Left cardiac atrium (tissue), 4 donors: ENCODE measurements at regions not wholly inside any gene's neighbourhood (a gene's known extent, or its start where the extent isn't known, plus 50 kb on each side); places are given as distances from the start of the nearest gene placed in this dataset.

ENCODE experiments used
- ATAC-seq, 2 donors: fragments of 200-7000 bp; cut with Tn5 transposase; one replicate each; pipeline ENCODE4 v1.9.1; 2020; ENCODE audit warnings: mild to moderate bottlenecking in 2 of 2, moderate library complexity in 2 of 2
- DNase-seq: peaks from one replicate; pipeline ENCODE4 v3.0.0-alpha.2; 2020
- intact Hi-C, 2 donors: fragments of 100-400 bp; cut with DNase I; formaldehyde crosslinking; loops; one replicate each; pipeline versions ENCODE4 v1.14.1 to v1.15.1; 2022 to 2023
- donor health status: DM: no; HTN: yes; CAD: no.
- donor health status: DM: no; HTN: yes; CAD: no; lungs with severe emphysema.
- donor health status: DM: yes; HTN: yes; CAD: no.
- donor health status: Dilated cardiomyopathy.

DNA sequence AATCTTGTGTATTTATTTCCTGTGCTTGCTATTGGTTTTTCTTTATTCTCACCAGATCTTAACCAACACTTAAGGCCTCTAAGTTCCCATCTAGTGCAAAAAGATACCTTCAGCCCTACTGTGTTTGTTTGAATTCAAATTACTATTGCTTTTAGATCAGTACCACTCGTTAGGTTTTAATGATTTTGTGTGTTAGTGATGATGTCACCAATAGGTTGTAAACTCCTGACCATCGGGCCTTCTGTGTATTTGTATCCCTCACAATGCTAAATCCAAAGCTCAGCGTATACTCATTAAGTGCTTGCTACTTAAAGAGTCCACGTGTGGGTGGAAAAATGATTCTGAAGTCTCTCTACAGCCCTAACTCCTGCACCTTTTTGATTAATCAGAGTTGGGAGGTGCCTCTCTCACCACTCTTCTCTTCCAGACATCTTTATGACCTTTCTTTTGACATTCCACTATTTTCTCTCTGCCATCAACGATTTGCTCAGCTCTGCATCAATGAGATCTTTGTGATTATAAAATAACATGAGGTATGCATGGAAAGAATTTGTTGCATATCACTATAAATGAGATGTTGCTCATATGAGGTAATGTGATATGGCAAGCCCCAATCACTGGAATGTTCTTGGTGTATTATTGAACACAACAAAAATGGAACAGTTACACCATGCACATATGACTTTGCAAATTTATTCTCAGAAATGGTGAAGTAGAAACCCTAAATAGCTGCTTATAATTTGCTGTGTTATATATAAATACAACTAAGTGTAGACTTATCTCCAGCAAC is 55.1 kb upstream of the LAMA2 start:
- ATAC-seq: peak in 1 of 2 donors; percentile 60
- intact Hi-C loops: no loop called here
- no peak for DNase-seq

DNA sequence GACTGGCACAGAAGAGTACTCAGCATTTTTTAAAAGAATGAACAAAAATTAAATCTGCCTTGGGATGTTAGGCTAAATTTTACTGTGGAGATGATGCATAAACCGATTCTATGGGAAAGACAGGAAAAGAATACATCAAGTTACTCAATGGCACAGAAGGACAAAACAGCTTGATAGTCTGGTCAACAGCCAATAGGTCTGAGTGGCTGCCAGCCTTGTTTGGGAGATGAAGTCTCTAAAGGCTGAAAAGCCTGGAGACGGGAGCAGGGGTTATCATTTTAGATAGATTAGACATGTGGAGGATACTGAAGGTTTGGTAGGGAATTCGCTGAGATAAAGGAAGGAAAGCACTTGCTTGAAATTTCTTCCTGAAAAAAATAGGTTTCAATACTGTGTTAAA is 56.3 kb upstream of the LAMA2 start:
- ATAC-seq: no peak
- intact Hi-C loops: no loop called here
- no peak for DNase-seq

DNA sequence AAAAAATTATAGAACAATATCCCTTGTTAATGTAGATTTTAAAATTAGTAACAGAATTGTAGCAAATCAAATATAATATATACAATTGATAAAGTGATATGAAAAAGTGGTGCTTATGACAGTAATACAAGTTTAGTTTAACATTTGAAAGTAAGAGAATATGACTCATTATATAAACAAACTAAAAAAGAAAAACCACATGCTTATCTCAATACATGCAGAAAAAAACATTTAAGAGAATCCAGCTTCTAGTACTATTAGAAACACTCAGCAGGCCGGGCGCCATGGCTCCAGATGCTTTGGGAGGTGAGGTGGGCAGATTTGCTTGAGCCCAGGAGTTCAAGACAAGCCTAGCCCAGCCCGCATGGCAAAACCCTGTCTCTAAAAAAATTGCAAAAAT is 60.7 kb upstream of the LAMA2 start:
- peak; percentile 29 for DNase-seq
- peak in 1 of 2 donors; percentile 67 for ATAC-seq
- intact Hi-C loops: no loop called here

DNA sequence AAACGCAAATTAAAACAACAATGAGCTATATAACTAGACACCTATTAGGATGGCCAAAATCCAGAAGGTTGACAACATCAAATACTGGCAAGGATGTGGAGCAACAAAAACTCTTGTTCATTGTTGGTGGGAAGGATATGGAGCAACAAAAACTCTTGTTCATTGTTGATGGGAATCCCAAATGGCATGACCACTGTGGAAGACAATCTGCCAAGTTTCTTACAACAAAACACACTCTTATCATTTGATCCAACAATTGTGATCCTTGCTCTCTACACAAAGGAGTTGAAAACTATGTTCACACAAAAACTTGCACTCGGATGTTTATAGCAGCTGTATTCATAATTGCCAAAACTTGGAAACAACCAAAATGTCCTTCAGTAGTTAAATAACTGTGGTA is 61.8 kb upstream of the LAMA2 start:
- intact Hi-C loops: no loop called here
- no peak for ATAC-seq

DNA sequence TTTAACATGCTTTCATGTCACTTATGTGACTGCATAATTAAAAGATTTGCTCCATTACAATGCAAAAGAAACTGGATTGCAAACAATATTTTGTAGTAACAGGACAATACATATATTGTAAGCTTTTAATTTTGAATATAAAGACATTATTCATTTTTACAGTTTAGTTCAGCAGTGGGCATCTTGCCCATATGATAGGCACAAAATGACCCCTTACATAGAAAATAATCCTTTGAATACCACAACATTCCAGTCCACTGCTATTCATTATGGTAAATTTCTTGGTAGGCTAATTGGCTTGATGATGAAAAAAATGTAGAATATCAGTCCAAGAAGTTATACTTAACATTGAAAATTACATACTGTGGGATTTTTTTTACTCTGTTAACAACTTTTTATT is 74.1 kb upstream of the LAMA2 start:
- intact Hi-C loops: loop anchor here in 1 of 2 donors (5.0 kb wide), 1 partner anchor 443 kb away; no protein-coding TSS in a partner anchor
- ATAC-seq: no peak
- DNase-seq: no peak

More for the DNA sequence above, 61.8 kb upstream of the LAMA2 start:
- DNase-seq: no peak

DNA sequence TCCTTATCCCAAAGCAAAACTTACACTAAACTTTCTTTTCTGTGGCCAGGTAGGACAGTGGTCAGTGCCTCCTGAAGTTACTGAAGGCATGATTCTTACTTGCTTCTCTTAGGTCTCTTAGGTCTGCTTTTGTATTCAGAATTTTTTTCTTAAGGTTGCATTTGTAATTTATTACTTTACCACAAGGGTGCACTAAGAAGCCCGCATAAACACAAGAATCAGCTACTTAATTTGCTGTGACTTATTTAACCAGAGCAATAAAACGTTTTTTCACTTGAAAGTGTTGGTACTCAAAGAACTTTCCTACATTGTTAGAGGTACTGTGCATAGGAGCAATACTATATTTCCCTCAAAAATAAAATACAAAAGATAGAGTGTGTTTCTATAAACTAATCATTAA is 75.4 kb upstream of the LAMA2 start:
- DNase-seq: no peak
- no peak for ATAC-seq
- intact Hi-C loops: loop anchor here in 1 of 2 donors (5.0 kb wide), 1 partner anchor 445 kb away; no protein-coding TSS in a partner anchor

DNA sequence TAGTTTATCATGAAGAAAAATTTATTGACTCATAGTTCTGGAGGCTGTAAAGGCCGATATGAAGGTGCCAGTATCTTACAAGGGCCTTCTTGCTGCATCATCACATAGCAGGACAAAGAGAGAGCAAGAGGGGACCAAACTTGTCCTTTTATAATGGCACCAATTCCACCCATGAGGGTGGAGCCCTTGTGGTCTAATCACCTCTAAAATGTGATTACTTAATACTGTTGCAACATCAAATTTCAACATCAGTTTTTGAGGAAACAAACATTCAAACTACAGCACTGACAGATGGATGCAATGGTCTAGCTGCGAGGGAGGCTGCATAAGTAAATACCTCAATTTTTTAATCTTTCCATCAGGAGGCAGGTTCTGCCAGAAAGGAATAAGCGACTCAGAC is 76.7 kb upstream of the LAMA2 start:
- intact Hi-C loops: loop anchor here in 1 of 2 donors (5.0 kb wide), 1 partner anchor 446 kb away; no protein-coding TSS in a partner anchor
- DNase-seq (no peak), ATAC-seq (peak; percentile 30 to 67)

DNA sequence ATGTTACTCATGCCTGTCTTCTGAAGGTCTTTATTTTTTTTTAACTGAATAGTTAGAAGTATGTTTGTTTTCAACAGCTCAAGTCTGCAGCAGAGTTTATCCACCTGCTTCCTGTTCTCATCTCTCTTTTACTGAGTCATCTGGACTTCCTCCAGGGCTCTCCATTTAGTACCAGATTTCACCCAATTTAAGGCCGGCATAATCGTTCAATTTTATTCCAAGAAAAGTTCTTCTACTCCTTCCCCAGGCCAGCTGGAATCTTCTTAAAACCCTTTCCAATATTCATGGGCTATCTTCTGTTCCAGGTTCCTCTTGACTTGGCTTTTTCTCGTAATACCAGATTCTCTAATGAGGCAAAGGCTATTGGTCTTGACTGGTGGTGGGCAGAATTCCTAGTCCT is 79.0 kb upstream of the LAMA2 start:
- peak; percentile 47 to 84 for ATAC-seq
- DNase-seq: no peak
- intact Hi-C loops: no loop called here

DNA sequence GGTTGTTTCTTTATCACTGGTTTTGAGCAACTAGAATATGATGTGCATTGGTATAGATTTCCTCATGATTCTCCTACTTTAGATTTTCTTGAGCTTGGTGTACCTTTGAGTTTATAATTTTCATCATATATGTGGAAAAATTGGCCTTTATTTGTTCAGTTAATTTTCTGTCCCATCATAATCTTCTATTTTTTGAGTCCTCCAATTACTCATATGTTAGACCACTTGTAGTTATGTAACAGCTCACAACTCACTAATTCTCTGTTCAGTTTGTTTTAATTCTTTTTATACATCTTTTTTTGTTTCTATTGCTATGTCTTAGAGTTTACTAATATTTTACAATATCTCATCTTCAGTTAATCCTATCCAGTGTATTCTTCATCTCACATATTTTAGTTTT is 81.3 kb upstream of the LAMA2 start:
- intact Hi-C loops: no loop called here
- ATAC-seq (no peak), DNase-seq (no peak)

DNA sequence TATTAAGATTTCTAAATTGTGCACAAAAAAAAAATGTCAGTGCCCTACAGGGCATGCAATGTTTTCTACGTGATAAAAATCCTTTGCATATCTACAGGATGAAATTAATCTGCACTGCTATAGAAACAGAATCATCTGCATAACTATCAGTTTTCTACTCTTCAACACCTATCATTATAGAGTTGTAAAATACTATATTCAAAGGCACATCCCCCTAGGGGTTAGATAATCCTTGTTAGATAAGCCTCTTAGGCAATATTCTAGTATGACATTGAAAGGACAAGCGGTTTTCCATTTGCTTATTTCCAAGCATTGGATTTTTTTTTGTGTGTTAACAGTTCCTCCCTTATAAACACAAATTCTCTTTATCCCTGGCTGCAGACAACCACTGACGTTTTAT is 98.7 kb upstream of the LAMA2 start:
- intact Hi-C loops: no loop called here
- no peak for ATAC-seq

DNA sequence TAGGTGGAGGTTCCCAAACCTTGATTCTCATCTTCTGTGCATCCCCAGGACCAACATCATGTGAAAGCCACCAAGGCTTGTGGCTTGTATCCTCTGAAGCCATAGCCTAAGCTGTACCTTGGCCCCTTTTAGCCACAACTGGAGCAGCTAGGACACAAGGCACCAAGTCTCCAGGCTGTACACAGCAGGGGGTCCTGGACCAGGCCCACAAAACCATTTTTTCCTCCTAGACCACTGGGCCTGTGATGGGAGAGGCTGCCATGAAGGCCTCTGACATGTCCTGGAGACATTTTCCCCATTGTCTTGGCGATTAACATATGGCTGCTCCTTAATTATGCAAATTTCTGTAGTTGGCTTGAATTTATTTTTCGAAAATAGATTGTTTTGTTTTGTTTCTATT is 114.8 kb upstream of the LAMA2 start:
- ATAC-seq (no peak), DNase-seq (no peak)
- intact Hi-C loops: no loop called here

More for the DNA sequence above, 98.7 kb upstream of the LAMA2 start:
- no peak for DNase-seq

DNA sequence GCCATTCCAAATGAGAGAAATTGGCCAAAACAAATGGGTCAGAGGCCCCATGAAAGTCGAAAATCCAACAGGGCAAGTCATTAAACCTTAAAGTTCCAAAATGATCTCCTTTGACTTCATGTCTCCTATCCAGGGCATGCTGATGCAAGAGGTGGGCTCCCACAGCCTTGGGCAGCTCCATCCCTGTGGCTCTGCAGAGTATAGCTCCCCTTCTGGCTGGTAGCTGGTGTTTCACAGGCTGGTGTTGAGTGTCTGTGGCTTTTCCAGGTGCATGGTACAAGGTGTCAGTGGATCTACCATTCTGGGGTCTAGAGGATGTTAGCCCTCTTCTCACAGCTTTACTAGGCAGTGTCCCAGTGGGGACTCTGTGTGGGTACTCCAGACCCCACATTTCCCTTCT is 115.2 kb upstream of the LAMA2 start:
- no peak for ATAC-seq
- DNase-seq: no peak
- intact Hi-C loops: no loop called here

DNA sequence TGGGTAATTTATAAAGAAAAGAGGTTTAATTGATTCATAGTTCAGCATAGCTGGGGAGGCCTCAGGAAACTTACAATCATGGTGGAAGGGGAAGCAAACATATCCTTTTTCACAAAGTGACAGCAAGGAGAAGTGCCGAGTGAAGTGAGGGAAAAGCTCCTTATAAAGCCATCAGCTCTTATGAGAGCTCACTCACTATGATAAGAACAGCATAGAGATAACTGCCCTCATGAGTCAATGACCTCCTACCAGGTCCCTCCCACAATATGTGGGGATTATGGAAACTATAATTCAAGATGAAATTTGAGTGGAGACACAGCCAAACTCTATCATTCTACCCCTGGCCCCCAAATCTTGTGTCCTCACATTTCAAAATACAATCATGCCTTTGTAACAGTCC is 115.8 kb upstream of the LAMA2 start:
- ATAC-seq: peak in 1 of 2 donors; percentile 69
- DNase-seq: no peak
- intact Hi-C loops: no loop called here

DNA sequence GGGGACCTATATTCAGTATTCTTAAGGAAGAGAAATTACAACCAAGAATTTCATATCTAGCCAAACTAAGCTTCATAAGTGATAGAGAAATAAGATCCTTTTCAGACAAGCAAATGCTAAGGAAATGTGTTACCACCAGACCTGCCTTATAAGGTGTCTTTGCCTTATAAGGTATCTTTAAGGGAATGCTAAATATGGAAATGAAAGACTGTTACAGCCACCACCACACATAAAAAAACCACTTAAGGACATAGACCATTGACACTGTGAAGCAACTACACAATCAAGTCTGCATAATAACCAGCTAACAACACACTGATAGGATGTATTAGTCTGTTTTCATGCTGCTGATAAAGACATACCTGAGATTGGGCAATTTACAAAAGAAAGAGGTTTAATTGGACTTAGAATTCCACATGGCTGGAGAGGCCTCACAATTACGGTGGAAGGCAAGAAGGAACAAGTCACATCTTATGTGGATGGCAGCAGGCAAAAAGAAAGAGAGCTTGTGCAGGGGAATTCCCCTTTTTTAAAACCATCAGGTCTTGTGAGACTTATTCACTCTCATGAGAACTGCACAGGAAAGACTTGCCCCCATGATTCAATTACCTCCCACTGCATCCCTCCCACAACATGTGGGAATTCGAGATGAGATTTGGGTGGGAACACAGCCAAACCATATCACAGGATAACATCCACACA is 119.2 kb upstream of the LAMA2 start:
- intact Hi-C loops: no loop called here
- ATAC-seq (no peak), DNase-seq (no peak)

DNA sequence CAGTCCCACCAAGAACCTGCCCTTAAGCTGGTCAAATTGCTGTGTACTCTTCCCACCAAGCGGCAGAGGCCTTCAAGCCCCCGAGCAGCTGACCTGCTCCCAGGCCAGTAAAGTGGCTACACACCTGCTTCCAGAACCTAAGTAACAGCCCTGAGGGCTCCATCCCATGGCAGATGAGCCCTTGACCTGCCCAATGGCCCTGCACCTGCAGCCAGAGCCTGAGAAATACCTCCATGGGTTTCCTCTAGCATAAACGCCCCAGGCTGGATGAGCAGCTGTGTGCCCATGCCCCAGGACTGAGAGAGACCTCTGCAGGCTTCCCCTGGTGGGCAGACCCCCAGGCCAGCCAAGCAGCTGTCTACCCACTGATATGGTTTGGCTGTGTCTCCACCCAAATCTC is 123.0 kb upstream of the LAMA2 start:
- DNase-seq (no peak), ATAC-seq (no peak)
- intact Hi-C loops: no loop called here

DNA sequence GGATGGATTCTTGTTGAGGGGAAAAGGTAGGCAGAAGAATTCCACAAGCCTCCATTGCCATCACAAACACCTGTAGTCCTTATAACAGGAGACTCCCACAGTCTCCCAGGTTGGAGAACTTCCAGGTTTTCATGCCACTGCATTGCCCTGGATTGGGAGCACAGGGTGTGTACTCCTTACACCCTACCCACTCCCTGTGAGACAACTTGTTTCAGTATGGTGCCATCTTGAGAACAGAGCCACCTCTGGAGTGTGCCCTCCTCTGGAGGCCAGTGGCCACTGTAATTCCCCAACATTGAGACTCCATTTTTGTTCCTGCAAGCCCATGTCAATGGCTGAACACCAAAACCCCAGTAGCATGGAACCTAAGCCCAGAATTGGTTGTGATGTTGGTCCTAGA is 123.5 kb upstream of the LAMA2 start:
- intact Hi-C loops: no loop called here
- no peak for ATAC-seq
- DNase-seq: no peak

DNA sequence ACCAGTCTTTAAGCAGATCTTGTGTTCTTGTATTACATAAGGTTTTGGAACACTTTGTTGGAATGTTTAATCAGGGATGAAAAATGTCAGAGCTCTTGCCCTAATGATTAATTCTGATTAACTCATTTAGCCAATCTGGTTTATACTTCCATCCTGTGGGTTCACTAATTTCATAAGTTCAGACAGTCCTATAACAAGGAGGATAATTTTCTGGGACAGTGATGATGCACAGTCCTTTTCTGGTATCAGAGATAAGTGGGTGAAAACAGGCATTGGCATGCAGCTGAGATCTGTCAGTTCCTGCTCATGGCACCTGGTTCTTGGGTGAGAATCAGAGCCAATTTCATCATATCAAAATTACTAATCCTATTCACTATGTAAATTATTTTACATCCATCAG is 125.0 kb upstream of the LAMA2 start:
- DNase-seq: no peak
- peak; percentile 47 to 77 for ATAC-seq
- intact Hi-C loops: no loop called here

DNA sequence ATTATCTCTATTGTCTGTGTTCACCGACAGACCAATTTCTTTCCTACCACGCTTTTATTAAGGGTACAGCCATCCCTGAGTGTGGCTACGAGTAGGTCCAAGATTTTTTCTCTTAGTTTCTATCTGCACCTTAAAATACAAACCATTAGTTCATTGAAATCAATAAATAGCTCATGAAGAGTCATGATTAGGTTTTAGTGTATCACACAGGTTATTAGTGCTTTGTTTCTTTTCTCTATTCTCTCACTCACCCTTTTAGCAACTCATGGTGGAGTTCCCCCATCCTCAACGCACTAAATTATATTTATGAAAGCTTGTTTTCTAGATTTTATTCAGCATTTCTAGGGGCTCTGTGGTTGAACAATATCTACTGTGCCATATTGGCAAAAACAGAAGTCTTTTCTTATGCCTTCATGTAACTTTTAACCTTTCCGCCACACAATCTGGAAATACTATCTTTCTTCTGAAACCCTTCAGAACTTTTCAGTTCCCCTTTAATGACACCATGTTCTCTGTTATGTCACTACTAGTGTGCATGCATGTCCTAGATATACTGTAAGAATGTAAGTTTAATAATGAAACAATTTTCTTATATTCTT is 128.2 kb upstream of the LAMA2 start:
- DNase-seq (no peak), ATAC-seq (no peak)
- intact Hi-C loops: no loop called here

DNA sequence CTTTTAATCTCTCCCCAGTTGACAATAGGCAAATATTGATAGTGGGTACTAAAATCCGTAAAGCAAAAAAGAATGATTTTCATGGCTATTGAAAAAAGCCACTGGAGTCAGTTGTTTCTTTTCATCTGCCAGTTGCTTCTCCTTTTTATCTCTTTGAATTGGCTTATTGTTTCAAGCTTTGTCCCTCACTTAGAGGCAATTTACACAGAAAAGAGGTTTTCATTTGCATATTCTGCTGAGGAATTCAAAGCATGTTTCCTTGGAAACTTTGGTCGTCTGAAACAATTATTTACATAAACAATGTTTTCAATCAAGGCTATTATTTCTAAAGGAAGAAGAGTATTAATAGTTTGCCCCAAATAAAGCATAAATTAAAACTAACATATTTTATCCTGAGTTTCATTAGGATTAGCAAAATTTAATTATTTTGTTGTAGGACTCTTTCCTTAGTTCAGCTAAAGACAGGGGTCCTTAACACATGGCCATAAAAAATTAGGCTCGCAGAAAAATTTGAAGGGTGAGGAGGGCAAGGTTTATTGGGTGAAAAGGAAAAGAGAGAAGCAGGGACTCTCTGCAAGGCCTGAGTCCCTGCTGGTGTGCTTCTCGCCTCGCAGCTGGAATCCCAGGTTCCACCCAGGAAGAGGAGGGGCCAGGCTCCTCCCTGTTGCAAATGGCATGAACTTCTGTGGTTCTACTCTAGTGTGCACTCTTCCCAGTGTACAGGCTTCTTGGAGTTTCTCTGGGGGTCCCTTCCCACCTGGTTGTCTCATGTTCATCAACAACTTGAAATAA is 138.8 kb upstream of the LAMA2 start:
- DNase-seq: no peak
- no peak for ATAC-seq
- intact Hi-C loops: no loop called here

DNA sequence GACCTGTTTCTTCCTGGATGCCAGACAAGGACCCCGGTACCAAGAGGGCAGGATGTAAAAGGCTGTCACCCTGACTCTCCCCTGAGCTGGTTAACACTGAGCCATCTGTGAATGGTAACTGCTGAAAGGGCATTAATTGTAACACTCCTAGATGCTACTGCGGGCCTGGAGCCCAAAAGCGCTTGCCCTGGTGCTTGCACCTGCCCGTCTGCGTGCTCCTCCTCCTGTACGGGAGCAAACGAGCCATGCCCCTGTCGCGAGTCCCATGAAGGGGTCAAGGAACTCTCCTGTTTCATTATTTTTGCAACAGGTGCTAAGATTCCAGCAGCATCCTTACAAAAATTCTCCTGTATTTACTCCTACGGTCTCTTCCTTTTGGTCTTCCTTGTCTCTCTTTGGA is 140.0 kb upstream of the LAMA2 start:
- intact Hi-C loops: no loop called here
- no peak for DNase-seq
- ATAC-seq: no peak
